HG02642 (cell line): ENCODE measurements at regions not wholly inside any gene's neighbourhood (a gene's known extent, or its start where the extent isn't known, plus 50 kb on each side); places are given as distances from the start of the nearest gene placed in this dataset.

Experiments used
- ATAC-seq: cut with Tn5 transposase; IDR thresholded peaks from one replicate; pipeline ENCODE4 v1.9.1; 2021; ENCODE audit warnings: mild to moderate bottlenecking; ENCODE audit not compliant: unreplicated experiment, poor library complexity

DNA sequence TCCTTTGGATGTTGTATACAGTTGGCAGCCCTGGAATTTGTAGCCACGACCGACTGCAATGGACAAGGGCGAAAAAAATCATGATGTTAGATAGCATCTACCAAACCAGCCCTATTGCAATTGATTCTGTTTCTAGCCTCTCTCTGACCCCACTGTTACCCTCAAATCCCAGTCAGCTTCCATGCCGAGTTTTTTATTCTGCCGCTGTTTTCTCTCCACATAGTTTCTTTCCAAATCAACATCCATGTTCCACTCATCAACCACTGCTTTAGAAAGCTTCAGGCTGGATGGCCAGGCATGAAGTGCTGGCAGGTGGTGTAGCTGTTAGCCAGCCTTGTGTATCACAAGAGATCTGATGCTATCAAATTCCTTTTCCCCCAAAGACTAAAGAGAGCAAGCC is 272.8 kb downstream of the FIGN start:
- no peak for ATAC-seq

DNA sequence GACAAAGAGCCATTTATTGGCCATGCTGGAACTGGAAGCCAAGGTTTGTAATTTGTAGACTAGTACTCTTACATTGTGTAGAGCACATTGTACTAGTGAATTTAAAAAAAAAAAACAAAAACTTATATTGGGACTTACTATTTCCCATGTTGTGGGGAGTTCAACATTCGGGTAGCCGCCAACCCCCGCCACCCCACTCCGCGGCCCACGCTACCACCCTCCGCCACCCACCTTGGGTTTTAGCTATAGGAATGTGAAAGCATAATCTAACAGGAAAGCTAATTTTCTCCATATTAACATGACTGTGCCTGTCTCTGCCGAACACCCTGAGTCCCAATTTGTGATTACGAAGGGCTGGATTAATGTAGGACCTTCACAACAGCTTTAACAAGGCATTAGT is 275.8 kb downstream of the FIGN start:
- no peak for ATAC-seq

DNA sequence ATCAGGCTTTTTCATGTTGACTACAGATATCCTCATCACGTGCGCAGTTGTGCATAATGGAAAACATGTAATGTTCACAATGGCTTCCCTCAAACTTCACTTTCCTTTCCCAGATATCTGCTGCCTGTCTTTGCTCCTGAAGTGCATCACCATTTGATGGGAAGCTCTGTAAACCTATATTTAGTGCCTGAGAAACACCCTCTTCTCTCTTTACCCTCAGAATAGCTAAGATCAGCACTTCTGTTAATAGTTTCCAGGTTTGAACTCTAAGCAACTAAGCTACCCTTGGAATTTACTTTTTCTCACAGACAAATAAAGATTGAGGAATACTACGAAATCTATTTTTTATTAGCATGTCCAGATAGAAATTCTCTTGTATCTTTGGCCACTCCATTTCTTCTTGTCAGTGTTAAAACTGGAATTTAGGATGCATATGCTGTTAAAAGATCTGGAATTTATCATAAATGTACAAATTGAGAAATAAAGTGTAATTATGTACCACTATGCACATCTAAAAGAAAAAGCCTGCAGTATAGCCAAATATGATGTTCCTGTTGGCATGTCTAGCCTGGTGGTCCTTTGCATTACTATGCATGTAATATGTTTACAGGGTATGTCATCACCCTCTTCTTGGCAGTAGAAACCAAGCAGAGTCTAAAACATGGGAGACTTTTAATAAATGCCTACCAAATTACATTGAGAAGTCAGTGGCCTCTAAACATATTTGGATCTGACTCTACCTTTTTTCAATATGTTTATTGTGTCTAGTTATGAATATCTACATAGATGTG is 278.7 kb downstream of the FIGN start:
- ATAC-seq = no peak

- peak; percentile 94 for ATAC-seq
Observed at GRCh38 chr2:163455815-163456214, 280.0 kb downstream of the FIGN start.

DNA sequence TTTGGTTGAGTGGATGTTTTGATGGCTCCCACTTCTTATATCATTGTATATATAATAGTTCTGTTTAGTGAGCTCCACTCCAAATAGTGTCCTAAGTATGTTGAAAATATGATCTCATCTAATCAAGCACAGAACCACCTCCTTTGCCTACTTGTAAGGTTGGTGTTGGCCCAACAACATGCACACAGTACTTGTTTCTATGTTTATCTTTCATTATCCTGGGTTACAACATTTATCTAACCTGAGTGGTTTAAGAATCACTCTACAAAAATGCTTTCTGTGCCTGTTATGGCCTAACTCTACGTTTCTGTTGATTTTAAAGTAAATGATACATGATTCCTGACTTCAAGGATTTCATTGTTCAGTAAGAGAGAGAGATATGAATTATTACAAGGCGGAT is 281.9 kb downstream of the FIGN start:
- no peak for ATAC-seq

DNA sequence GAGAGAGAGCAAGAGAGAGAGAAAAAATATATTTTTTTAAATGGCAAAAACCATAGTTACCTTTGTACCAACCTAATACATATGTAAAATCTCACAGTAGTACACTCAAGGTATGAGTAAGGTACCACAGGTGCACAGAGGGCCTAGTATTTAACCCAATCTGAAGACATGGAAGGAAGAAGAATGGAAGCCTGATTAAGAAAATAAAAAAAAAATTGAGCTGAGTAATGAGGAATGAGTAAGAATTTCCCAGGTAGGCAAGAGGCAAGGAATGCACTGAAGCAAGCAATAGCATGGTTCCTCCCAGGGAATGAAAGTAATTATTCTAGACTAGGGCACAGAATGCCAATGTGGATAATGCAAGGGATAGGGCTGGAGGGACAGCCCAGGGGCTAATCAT is 294.2 kb downstream of the FIGN start:
- no peak for ATAC-seq

DNA sequence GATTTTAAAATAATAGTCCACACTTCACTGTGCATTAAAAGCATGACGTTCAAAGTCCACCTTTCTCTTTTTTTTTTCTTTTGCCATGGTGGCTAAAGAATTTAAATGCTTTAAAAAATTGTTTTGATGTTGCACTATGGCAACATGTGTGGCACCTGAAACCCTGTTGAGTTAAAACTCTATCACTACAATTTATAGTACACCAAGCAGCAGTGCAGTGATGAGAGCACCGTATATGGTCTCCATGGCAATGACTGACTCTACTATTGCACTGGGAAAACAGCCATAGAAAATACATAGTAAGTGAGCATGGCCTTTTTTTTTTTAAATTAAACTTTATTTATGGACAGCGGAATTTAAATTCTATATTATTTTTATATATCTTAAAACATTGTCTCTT is 298.8 kb downstream of the FIGN start:
- no peak for ATAC-seq

DNA sequence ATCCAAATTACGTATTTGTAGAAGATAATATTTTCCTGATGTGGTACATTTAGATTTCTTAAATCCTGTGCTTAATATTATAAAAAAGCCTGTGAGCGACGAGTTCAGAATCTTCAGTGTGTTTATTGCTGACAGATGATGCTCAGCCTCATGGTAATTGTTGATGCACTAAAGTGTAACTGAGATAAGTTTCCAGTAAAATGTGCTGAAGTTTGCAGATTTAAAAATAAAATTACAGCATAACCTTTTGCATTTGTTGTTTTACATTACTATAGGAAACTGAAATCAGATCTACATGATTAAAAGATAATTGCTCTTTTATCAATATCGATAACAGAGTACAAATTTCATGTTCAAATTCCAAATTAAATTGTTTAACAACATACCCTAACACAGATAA is 307.6 kb downstream of the FIGN start:
- ATAC-seq = no peak

DNA sequence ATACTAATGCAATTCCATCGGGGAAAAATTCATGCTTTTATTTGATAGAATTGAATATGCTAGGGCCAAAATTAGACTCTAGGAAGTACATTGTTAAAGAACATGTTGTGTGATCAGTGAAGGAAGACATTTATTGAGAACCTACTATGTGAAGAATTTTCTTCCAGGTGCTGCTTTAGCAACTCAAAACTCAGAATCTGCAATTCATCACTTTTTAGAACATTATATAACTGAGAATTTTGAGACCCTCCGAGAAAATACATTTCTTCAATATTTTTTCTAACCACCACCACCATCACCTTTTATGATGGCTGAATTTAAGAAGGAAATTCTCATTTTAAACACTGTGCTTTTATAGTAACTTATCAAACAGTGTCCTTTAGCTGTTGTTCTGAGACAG is 315.2 kb downstream of the FIGN start:
- ATAC-seq = no peak

GRCh38 chr2:163419000-163419830 is 316.6 kb downstream of the FIGN start:
- ATAC-seq = no peak

DNA sequence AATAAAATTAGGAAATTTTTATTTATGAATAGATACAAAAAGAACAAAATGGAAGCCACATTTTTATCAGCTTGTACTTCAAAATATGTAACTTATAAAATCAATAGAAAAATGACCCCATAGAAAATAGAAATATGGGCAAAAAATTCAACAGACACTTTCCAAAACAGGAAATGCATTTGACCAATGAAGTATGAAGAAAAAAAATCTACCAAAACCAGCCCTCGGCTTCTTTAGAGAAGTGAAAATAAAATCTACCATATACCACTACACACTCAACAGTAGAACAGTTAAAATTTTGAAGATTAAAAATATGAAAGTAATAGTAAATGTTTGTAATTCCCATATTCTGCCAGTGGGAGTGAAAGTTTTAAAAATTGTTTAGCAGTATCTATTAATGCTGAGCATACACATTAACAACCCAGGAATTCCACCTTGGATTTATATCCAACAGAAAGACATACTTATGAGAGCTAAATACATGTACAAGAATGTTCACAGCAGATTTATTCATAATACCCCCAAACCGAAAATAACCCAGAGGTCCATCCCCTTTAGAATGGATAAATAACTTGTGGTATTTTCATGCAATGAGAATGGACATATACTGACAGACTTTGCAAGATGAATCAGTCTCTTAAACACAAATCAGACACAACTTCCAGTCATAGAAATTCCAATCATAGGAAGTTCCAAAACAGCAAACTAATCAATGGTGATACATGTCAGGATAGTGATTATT is 318.0 kb downstream of the FIGN start:
- no peak for ATAC-seq

DNA sequence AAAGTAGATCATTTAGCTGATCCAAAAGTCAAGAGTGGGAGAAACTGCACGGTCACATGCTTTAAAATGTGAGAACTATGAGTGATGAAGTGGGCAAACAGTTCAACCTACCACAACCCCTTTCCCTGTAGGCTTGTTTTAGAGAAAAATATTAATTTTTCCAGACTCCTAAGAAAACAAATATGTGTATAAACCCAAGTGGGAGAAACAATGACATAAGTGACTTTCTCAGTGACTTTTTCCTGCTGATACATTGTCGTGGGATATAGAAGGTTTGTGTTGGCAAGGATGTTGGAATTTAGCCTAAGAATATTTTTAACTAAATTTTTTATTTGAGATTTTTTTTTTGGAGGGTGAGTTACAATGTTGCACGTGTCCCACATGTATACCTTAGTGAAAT is 321.7 kb downstream of the FIGN start:
- ATAC-seq = no peak

GRCh38 chr2:163407296-163407695 is 328.5 kb downstream of the FIGN start:
- ATAC-seq = no peak

GRCh38 chr2:163405298-163405697 is 330.5 kb downstream of the FIGN start:
- ATAC-seq = no peak

DNA sequence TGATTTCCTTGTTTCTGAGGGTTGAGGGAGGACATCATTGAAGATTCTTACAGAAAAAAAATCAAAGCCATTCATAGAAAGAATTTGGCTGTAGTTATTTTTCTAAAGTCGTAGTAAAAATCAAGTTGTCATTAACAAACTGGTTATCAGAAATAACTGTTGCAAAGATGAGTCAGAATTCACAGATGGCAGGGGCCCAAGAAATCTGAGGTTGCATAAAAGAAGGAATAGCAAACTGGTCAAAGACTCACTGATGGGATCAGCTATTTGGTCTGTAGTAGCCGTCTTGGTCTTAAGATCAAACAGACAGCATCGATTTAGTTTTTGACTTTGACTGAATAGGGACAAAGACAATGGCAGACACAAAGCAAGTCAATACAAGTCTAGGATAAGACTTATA is 334.3 kb downstream of the FIGN start:
- ATAC-seq = no peak

DNA sequence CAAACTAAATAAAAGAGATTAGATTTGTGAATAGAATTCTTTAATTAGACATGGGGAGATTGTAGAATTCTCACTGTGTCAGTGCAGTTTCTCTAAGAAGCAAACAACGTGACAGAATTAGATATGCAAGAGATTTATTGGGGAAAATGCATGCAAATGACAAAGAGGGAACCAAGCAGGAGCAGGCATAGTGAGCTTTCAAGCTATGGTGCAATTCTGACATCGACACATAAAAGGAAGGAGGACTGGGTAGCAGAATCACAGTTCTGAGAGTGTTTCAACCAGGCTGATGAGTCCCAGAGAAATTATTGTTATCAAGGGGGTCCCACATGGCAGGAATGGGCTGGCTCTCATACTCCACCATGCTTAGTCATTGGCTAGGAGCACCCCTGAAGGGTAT is 338.4 kb downstream of the FIGN start:
- no peak for ATAC-seq

DNA sequence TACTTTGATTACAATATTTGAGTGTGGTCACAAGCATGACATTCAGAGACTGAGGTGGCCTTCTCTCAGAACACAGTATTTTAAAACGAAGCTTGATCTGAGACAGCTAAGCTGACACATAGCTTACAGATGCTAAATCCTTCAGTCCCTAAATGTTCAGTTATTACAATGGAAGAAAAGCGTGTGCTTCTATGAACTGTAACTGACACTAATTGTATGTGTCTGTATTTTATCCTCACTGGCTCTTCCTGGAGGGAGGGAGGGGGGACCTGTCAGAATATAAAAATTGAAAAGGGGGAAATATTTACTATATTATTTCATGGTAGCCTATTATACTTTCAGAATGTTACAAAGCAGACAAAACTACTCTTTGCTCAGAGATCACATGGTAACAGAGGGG is 340.2 kb downstream of the FIGN start:
- ATAC-seq = no peak

DNA sequence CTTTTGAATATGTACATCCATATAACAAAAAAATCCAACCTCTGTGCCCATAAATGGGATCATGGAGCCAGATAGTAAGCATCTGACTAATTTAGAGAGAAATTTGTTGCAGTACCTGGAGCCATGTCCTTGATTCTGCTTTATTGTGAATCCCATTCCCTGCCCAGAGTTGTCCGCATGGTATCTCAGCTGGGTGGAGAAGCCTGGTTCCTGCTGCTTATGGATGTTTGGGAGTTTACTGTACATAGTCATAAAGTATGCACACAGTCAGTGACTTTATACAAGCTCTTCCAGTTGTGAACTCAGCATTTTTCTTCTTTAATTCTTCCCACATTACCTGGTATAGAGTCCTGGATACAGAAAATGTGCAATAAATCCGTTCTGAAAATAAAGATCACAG is 346.0 kb downstream of the FIGN start:
- no peak for ATAC-seq

DNA sequence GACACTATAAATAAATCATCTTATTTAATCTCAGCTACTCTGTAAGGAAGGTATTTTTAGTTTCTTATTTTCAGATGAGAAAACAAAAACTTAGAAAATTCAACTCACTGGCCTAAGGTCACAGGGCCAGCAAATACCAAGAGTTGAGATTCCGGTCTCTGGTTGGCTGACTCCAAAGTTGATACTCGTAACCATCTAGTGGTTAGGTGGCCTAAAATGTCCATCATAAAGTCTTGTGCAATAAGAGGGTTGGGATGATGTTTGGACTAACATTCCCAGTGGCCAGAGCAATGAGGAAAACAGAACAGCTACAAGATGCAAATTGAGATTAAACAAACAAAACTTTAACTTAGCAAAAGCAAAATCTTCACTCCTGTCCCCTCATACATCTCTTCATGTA is 360.3 kb downstream of the FIGN start:
- ATAC-seq = no peak

DNA sequence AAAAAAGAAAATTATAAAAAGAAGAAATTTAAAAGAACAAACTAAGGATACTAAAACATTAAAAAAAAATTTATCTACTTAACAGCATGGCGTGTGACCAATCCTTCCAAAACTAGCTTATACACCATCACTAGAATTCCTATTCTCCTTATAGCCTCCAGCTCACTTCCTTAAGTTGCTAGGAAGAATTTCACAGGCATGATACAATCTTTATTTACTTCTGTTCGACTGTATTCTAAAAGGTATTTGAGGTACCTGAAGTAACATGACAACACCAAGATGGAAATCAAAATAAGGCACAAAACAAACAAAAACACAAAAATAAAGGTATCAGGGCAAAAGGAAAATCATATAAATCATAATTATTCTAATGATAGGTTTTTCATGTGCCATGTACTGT is 360.7 kb downstream of the FIGN start:
- ATAC-seq = no peak

DNA sequence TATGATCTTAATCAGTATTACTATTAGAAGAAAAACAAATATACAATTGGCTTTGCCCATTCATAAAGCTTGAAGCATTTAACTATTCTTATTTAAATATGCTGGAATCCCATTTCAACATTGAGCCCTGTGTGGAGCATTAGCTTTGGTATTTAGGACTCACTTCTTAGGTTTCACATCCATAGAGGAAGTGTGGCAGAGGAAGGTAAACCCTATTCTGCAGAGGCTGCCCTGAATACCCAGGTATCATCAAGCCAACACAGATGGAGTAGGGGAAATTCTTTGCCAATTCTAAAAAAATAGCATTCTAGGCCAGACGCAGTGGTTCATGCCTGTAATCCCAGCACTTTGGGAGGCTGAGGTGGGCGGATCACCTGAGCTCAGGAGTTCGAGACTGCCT is 361.5 kb downstream of the FIGN start:
- no peak for ATAC-seq
